HG03558 (cell line): ENCODE measurements at regions not wholly inside any gene's neighbourhood (a gene's known extent, or its start where the extent isn't known, plus 50 kb on each side); places are given as distances from the start of the nearest gene placed in this dataset.

Experiments
- ATAC-seq: cut with Tn5 transposase; IDR thresholded peaks from one replicate; pipeline ENCODE4 v1.9.1; 2021; ENCODE audit warnings: moderate number of reproducible peaks; ENCODE audit not compliant: unreplicated experiment; ENCODE audit errors: extremely low read depth

DNA sequence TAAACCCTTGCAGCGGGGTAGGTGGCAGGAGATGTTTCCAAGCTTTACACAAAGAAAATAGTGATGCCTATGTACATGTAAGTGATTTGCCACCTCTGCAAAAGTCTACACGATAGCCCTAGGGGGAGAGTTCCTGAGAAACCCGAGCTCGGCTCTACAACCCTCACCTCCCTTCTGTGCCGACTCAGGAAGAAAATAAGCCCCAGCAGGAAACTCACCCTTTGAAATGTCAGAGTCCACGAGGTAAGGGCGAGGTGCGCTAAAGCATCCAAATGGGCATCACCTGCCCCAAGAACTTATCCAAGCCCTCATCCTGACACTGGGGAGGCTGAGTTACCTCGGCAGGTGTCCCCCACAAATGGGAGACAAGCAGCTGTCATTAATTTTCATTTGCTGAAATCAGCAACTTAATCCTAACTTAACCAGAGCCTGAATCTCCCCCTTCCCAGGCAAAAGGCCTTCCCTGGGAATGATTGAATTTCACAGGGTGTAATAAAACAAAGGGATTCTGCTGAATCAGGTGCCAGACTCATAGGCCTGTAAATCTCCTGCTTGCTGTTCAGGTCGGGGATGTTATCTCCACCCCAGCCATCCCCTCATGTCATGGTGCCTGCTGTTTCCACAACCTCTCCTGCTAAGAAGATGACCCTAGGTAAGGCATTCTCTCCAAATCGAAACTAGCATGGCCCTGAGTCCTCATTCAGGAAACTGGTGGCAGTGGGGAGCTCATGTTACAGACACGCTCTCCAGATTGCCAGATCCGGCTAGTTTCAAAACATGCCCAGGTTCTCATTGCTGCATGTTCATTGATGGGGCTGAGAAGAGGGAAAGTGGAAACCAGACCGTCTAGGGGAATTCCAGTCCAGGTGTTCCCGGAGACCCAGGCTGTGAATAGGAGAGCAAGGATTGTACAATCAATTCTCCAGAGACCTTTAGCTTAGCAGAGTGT is 105.3 kb upstream of the KIRREL3 start:
- ATAC-seq, result no peak

DNA sequence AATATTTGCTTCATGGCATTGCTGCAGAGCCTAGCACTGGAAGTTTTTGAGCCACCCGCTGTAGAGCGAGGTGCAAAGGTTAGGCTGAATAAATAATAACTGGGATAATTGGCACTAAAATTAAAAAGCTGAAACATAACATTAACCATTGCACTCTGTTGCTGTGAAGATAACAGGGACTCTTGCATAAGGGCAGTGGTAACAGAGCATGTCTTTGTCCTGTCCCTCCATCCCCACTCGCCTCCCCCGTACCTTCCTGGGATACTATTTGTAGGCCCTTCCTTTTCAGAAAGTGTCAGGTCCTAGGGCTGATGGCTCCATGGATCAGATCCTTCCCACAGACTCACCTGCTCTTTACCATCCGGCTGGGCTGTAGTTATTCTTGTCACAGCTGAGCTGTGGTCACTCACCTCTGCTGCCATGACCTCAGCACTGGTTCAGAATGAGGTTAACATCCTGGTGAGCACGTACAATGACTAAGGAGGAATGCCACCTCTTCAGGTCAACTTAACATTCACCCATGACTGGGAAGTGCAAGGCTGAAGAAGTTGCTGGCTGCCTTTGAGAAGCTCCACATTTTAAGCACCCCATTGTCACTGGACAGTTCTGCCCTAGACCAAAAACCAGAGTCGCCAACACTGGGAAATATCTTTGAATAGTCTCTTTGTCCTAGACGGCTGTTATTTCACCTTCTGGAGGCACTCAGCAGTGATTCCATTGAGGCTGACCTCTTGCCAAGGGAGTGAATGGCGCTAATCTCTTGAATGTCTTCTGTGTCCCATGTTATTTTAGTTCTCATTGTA is 103.2 kb upstream of the KIRREL3 start:
- no peak for ATAC-seq

DNA sequence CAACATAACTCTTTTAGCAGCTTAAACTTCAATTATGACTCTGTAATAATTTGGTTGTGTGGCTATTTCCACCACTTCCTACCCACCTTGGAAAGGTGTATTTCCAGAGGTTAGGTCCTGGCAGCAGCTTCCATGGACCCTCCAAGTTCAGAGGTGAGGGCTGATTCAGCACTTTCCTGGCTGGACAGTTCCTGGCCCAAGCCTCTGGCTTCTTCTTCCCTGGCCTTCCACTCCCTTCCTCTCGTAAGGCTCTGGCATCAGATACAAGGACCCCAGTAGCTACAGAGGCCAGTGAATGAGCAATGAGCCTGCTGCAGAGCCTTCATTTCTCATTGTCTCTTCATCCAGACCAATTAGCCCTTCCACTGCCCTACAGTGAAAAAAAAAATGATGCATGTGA is 98.1 kb upstream of the KIRREL3 start:
- ATAC-seq, result no peak

DNA sequence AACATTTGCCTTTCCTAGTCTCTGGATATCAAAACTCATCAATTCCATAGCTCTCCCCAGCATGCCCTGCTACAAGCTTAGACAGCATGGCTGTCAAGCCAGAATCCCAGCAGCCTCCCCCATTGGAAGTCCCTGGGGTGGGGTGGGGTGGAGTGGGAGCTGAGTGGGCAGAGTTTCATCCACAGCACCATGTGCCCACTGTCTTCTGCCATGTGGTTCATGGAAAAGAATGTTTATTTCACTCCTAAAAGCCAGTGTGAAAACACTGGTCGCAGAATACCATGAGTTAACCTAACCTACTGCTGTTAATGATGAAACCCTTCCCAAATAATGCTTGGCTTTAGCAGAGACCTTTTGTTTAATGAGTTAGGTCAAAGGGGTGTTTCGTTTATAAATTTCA is 80.2 kb upstream of the KIRREL3 start:
- no peak for ATAC-seq

DNA sequence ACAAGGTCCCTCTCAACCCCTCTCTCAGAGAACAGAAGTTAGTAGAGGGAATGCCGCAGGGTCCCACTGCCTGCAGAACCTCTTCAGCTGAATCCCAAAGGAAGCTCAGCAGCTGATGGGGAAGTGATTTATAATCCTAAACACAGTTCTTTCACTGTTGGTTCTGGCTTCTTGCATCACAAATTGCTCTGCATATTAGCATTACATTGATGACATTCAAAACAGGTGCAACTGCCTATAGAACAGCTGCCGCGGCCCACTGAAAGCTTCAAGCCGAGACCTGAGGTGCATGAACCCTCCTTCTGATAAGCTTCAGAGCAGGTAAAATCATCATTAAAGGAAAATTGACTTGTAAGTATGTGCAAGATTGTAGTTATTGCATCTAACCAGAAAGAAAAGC is 75.2 kb upstream of the KIRREL3 start:
- ATAC-seq, result no peak

GRCh38 chr11:127074151-127074761 is 73.7 kb upstream of the KIRREL3 start:
- ATAC-seq, result peak; percentile 95

DNA sequence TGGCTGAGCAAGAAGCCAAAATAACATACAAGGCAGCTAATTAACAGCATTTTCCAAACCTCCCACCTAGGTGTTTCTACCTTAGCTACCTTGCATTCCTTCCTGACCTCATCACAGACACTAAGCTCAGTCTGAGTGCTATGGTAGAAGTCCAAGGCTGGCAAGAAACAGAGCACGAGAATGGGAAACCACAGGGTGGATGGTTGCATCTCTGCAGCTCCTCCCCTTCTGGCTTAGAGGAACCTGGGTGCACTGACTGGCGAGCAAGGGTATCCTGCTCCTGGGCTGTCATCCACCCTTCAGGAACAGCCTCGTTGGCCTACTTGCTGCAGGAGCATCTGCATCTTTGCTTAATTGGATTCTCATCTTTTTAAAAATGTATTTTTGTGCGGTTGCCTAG is 73.1 kb upstream of the KIRREL3 start:
- ATAC-seq, result no peak

DNA sequence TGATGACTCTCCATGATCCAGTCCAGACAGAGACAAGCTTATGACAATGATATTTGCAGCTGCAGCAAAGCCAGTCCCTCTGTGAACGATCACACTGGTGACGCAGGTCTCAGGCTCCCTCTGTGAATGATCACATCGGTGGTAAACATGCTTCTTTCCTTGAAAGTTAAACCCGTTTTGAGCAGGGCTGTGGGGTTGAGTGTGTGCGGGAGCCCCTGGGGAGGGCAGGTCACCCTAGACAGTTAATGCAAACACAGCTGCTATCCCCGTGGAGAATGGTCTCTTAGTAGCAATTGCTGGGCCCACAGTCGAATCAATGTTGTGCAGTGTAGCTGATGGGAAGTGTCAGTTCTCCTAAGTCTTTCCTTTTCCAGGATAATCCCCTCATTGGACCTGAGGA is 71.0 kb upstream of the KIRREL3 start:
- ATAC-seq, result no peak

GRCh38 chr11:127070808-127071207 is 70.2 kb upstream of the KIRREL3 start:
- no peak for ATAC-seq

GRCh38 chr11:127066401-127067090 is 66.0 kb upstream of the KIRREL3 start:
- no peak for ATAC-seq

DNA sequence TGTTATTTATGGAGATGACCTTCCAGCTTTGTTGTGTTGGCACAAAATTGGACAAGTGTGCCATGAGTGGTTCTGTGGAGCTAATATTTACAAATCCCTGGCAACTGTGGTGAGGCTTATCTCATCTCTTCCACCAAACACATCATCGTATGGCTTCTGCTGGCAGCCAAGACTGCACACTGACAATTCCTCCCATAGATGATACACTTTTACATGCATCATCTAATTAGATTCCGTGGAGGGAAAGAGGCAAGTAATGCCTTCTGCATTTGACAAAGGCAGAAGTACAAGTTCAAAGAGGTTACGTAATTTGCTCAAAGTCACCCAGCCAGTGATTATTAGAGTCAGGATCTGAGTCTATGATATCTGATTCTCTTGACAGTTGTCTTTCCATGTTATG is 62.7 kb upstream of the KIRREL3 start:
- no peak for ATAC-seq

DNA sequence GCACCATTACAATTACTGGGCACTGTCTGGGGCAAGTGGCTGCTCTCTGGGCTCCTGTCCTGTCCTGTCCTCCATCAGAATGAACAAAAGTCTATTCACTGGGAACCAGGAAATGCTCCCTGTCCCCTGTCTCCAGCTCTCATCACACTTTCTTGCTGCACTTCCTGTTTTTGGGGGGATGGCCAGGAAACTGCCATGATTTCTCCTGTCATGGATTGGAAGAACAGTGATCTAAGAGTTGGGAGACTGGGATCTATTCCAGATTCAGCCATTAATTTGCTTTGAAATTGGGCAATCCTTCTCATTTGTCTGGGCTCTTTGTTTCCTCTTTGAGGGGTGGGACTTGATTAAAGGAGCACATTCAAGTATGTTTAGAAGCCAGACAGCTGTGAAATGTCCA is 61.4 kb upstream of the KIRREL3 start:
- no peak for ATAC-seq

DNA sequence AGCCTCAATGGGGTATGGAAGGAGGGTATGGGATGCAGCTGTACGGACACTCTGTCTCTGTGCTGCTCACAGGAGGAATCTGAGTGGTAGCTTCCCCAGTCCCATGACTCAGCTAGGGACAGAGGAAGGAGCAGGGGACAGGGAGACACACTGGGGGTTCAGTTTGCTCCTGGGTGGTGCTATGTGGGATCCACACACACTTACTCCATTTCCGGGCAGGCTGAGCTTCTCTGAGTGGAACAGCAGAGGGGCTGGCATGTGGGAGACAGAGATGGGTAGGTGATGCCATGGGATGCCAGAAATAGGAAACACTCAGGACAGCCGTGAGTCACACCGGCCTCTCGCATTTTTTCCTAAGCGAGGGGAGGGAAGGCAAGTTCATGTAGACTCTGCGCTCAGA is 59.2 kb upstream of the KIRREL3 start:
- ATAC-seq, result no peak

DNA sequence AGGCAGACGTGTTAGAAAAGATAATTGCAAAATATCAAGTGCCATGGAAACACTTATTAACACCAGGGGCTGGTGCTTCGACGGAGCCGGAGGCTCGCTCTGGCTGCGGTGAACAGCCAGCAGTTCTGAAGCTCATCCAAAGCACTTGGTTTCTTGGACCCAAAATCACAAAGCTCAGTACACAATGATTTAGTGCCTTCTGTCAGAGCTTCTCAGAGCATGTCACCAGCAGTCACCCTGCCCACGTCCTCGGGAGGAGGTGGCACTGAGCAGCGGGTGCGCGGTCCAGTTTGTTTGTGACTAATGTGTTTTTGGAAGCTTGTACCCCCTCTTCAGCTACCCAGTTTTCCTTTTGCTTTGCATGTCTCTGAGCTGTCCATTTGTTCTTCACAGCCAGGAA is 58.7 kb upstream of the KIRREL3 start:
- ATAC-seq, result no peak

- ATAC-seq, result no peak
Observed at GRCh38 chr11:127058524-127058923, 58.0 kb upstream of the KIRREL3 start.

DNA sequence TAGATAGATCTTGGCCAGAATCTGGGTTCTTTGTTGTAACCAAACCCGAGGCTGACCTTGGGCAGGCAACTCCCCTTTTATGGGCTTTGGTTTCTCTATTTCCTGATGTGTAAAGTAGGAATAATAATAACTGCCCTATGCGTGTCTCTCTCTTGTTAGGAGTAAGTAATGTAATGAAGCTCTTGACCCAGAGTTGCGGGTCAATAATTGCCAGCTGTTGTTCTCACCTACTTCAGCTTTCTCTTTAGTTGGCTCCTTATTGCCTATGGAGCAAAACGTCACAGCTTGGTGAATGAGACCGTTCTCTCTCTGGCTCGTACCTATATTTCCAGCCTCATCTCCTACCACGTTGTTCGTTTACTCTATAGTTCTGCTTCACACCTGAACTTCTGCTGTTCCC is 56.6 kb upstream of the KIRREL3 start:
- ATAC-seq, result no peak

DNA sequence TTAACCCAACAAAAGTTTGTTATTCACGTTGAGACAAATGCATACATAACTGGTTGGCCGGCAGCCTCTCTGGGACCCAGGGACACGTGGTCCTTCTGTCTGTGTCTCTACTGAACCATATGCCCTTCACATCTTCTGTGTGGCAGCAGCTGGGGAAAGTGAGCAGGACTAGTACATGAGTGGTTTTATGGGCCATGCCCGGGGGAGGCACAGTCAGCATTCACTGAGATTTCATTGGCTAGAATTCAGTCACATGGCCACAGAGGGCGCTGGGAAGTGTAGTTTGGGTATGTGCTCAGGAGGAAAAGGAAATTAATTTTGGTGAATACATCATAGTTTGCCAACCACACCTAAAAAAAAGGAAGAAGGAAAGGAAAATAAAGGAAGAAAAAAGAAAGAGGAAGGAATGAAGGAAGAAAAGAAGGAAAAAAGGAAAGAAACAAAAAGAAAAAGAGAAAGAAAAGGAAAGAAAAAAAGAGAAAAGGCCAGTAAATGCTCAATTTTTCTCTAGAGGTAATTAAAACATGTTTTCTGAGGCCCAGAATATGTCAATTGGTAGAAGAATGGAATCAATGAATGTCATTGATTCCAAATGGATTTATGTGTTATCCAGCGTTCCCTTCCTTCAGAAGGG is 55.9 kb upstream of the KIRREL3 start:
- no peak for ATAC-seq

DNA sequence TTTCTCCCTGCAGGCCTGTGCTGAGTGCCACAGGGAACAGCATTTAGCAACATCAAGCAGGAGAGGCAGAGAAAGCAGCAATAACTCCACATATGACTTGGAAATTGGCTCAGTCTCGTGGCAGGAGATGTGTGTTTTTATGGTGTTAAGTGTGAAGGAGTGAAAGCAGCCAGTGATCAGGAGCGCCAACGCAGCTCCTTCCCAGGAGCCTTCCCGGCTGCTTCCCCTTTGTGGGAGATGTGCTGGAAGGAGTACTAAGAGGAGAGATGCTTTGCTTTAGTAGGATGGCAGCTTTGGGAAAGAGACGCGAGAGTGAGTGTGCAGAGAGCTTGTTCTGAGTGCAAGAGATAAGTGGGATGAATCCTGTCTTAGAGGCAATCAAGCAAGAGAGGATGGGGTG is 54.7 kb upstream of the KIRREL3 start:
- no peak for ATAC-seq

DNA sequence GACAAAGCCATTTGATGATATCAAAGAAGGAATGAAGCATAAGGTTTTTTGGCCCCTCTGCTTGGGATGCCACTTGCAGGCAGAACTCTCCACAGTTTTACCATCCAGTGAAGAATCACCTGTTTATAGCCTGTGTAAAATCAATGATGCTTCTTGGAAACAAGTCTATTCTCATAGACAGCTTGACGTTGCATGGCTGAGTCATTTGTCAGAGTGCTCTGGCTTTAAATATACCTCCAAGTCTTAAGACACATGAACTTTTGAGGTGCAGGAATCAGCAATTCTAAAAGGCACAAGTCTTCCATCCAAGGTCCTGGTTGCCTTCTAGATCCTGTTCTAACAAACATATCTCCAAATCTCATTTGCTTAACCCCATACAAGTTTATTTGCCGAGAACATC is 53.6 kb upstream of the KIRREL3 start:
- no peak for ATAC-seq

DNA sequence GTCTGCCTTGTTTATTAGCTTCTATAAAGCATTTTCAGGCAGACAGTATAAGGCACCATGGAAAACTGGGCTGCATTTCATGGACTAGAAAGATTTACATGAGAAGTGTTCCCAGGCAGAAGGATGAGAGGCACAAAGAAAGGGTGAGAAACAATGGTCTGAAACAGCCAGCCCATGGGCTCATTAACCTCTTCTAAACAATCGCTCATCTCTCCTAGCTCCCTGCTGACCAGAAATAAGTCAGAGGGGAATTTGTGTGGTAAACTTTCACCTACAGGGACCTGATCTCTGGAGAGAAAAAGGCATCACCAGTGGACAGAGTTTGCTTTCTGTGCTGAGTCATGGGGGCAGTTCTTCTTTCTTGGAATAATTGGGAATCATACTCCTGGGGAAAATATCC is 51.8 kb upstream of the KIRREL3 start:
- no peak for ATAC-seq
